ENCODE measurements at regions not wholly inside any gene's neighbourhood (a gene's known extent, or its start where the extent isn't known, plus 50 kb on each side); places are given as distances from the start of the nearest gene placed in this dataset.

GRCh38 chr10:78868048-78868447 lies 200.7 kb upstream of the ZMIZ1 start:
- H2AFZ ChIP-seq (ENCODE audit: low read length) = no peak overlapping the region

GRCh38 chr10:78868456-78868855 lies 200.3 kb upstream of the ZMIZ1 start:
- Histone ChIP-seq H2AFZ (ENCODE audit: low read length) (no peak overlapping the region), H3K9me3 (ENCODE audit: low read length) (no peaks in the 10 kb centered on the region), H3K36me3 (ENCODE audit: insufficient read depth, low read length) (no peaks in the 10 kb centered on the region), H4K20me1 (ENCODE audit: insufficient read depth, low read length) (no peaks in the 10 kb centered on the region), H3K27ac (ENCODE audit: low read depth, low read length, poor library complexity, severe bottlenecking) (no peak overlapping the region), H3K4me1 (ENCODE audit: insufficient read depth, low read length, poor library complexity, severe bottlenecking) (no peaks in the 10 kb centered on the region), H3K79me2 (ENCODE audit: insufficient read depth, low read depth, low read length) (no peaks in the 10 kb centered on the region), H3K9me2 (ENCODE audit: insufficient read depth, low read length) (no peaks in the 10 kb centered on the region), H3K4me2 (ENCODE audit: low read length) (no peak overlapping the region), H3K4me3 (ENCODE audit: low read depth, low read length, poor library complexity, severe bottlenecking) (no peak overlapping the region)
- BruUV-seq (replicated peaks) = no TSS peak
- TF ChIP-seq CTCF (conservative IDR thresholded peaks at IDR 0.05; ENCODE audit: low read length) (no peak), EZH2phosphoT487 (IDR thresholded peaks at IDR 0.05; ENCODE audit: borderline replicate concordance, low read depth, low read length) (no peak)
- ChIA-PET POLR2A (no interaction called here), CTCF (ENCODE audit: unreplicated experiment) (no interaction called here)
- DNase-seq (ENCODE audit: low spot score) = no peak
- intact Hi-C loops (cut with micrococcal nuclease; ENCODE audit: unreplicated experiment) = no loop called here

More at GRCh38 chr10:78868048-78868447, 200.7 kb upstream of the ZMIZ1 start:
- no peak overlapping the region for H3K4me3 ChIP-seq (ENCODE audit: low read depth, low read length, poor library complexity, severe bottlenecking)
- no peak for DNase-seq (ENCODE audit: low spot score)
- no peaks in the 10 kb centered on the region for H4K20me1 ChIP-seq (ENCODE audit: insufficient read depth, low read length)
- no peaks in the 10 kb centered on the region for H3K9me2 ChIP-seq (ENCODE audit: insufficient read depth, low read length)
- no peaks in the 10 kb centered on the region for H3K4me1 ChIP-seq (ENCODE audit: insufficient read depth, low read length, poor library complexity, severe bottlenecking)
- H3K79me2 ChIP-seq (ENCODE audit: insufficient read depth, low read depth, low read length) = no peaks in the 10 kb centered on the region
- H3K9me3 ChIP-seq (ENCODE audit: low read length) = no peaks in the 10 kb centered on the region
- POLR2A ChIA-PET = no interaction called here
- H3K27ac ChIP-seq (ENCODE audit: low read depth, low read length, poor library complexity, severe bottlenecking) = no peak overlapping the region
- TF ChIP-seq EZH2phosphoT487 (IDR thresholded peaks at IDR 0.05; ENCODE audit: borderline replicate concordance, low read depth, low read length) (no peak), CTCF (conservative IDR thresholded peaks at IDR 0.05; ENCODE audit: low read length) (no peak)
- BruUV-seq (replicated peaks) = no TSS peak
- intact Hi-C loops (cut with micrococcal nuclease; ENCODE audit: unreplicated experiment) = no loop called here
- no peaks in the 10 kb centered on the region for H3K36me3 ChIP-seq (ENCODE audit: insufficient read depth, low read length)
- CTCF ChIA-PET (ENCODE audit: unreplicated experiment) = no interaction called here
- H3K4me2 ChIP-seq (ENCODE audit: low read length) = no peak overlapping the region

- Histone ChIP-seq H3K9me2 (ENCODE audit: insufficient read depth, low read length) (no peaks in the 10 kb centered on the region), H3K4me2 (ENCODE audit: low read length) (no peak overlapping the region), H3K36me3 (ENCODE audit: insufficient read depth, low read length) (no peaks in the 10 kb centered on the region), H3K4me1 (ENCODE audit: insufficient read depth, low read length, poor library complexity, severe bottlenecking) (no peaks in the 10 kb centered on the region), H3K4me3 (ENCODE audit: low read depth, low read length, poor library complexity, severe bottlenecking) (no peak overlapping the region), H3K9me3 (ENCODE audit: low read length) (no peaks in the 10 kb centered on the region), H3K79me2 (ENCODE audit: insufficient read depth, low read depth, low read length) (no peaks in the 10 kb centered on the region), H3K27ac (ENCODE audit: low read depth, low read length, poor library complexity, severe bottlenecking) (no peak overlapping the region), H2AFZ (ENCODE audit: low read length) (no peak overlapping the region), H4K20me1 (ENCODE audit: insufficient read depth, low read length) (no peaks in the 10 kb centered on the region)
- TF ChIP-seq CTCF (conservative IDR thresholded peaks at IDR 0.05; ENCODE audit: low read length) = no peak
- TF ChIP-seq EZH2phosphoT487 (IDR thresholded peaks at IDR 0.05; ENCODE audit: borderline replicate concordance, low read depth, low read length) = no peak
- intact Hi-C loops (cut with micrococcal nuclease; ENCODE audit: unreplicated experiment) = no loop called here
- ChIA-PET POLR2A (no interaction called here), CTCF (ENCODE audit: unreplicated experiment) (no interaction called here)
- BruUV-seq (replicated peaks) = no TSS peak
- DNase-seq (ENCODE audit: low spot score) = no peak
These were observed 199.9 kb upstream of the ZMIZ1 start for GRCh38 chr10:78868861-78869260.

All from OCI-LY7 (cell line).